Natural killer cell (primary cell): ENCODE measurements at regions not wholly inside any gene's neighbourhood (a gene's known extent, or its start where the extent isn't known, plus 50 kb on each side); places are given as distances from the start of the nearest gene placed in this dataset.
"Not testable (repeated sequence)": the region's sequence is repeated elsewhere in the genome, so short reads cannot be mapped to it uniquely, and the experiment has no call there.

Experiments
- ATAC-seq, 3 donors: fragments of 150-1000 bp in 2 of 3; fragments of 200-7000 bp in 1 of 3; cut with Tn5 transposase; 1 replicate in 1 of 3; 2 replicates in 2 of 3; pipeline ENCODE4 v1.10.0; 2021; ENCODE audit warnings: mild to moderate bottlenecking in 2 of 3, moderate library complexity in 2 of 3
- DNase-seq, 2 donors: peaks; one replicate each; pipeline versions ENCODE4 v3.0.0 to v3.0.0-alpha.2; 2013 to 2021; ENCODE audit warnings: mixed read lengths in 1 of 2
- H3K27ac ChIP-seq: one replicate; pipeline ENCODE4 v1.5.1; 2013; ENCODE audit warnings: mild to moderate bottlenecking, low read length
- H3K27me3 ChIP-seq: one replicate; pipeline ENCODE4 v1.6.1; 2013; ENCODE audit warnings: low read length; ENCODE audit not compliant: control insufficient read depth, insufficient read depth
- H3K36me3 ChIP-seq: one replicate; pipeline ENCODE4 v1.6.1; 2013; ENCODE audit warnings: low read length; ENCODE audit not compliant: control insufficient read depth, insufficient read depth
- H3K4me1 ChIP-seq: one replicate; pipeline ENCODE4 v1.6.1; 2013; ENCODE audit warnings: low read length; ENCODE audit not compliant: control insufficient read depth, insufficient read depth
- H3K4me3 ChIP-seq: one replicate; pipeline ENCODE4 v1.5.1; 2013; ENCODE audit warnings: low read length
- H3K9me3 ChIP-seq: one replicate; pipeline ENCODE4 v1.6.1; 2013; ENCODE audit warnings: low read length; ENCODE audit not compliant: control insufficient read depth, insufficient read depth
- H3K27ac Mint-ChIP-seq, 2 donors: one replicate each; pipeline ENCODE4 v1.8.0; 2022; ENCODE audit warnings: mild to moderate bottlenecking in 2 of 2, mixed read lengths in 2 of 2, moderate library complexity in 1 of 2
- H3K27me3 Mint-ChIP-seq, 2 donors: one replicate each; pipeline ENCODE4 v1.8.0; 2022; ENCODE audit warnings: low read depth in 2 of 2, mixed read lengths in 2 of 2
- H3K36me3 Mint-ChIP-seq: one replicate; pipeline ENCODE4 v1.8.0; 2022; ENCODE audit warnings: mixed read lengths
- H3K4me1 Mint-ChIP-seq, 2 donors: one replicate each; pipeline ENCODE4 v1.8.0; 2022; ENCODE audit warnings: mixed read lengths in 2 of 2
- H3K4me3 Mint-ChIP-seq: one replicate; pipeline ENCODE4 v1.8.0; 2022; ENCODE audit warnings: mild to moderate bottlenecking, moderate library complexity, mixed read lengths
- H3K9me3 Mint-ChIP-seq, 2 donors: one replicate each; pipeline ENCODE4 v1.8.0; 2022; ENCODE audit warnings: mixed read lengths in 2 of 2
- WGBS: methylation state at CpG from one replicate; pipeline ENCODE4 v1.1.7; 2013; ENCODE audit warnings: missing lambda C conversion rate; ENCODE audit not compliant: insufficient coverage; 5-methylcytosine and 5-hydroxymethylcytosine counted together
- intact Hi-C: fragments of 100-400 bp; cut with micrococcal nuclease; formaldehyde crosslinking; loops from one replicate; pipeline ENCODE4 v1.14.2; 2022
- TF ChIP-seq, protein P1 (sequence below): fragments of 200-600 bp; IDR thresholded peaks from one replicate; pipeline ENCODE4 v1.8.0; 2022; ENCODE audit warnings: antibody characterized with exemption

GRCh38 chr3:187888701-187889100 lies 143.4 kb upstream of the BCL6 start:
- no peaks in the 10 kb centered on the region for H3K9me3 ChIP-seq
- no peaks in the 10 kb centered on the region for H3K36me3 ChIP-seq
- peaks cover 10 to 14% of the 10 kb centered on the region in 2 donors for H3K4me1 Mint-ChIP-seq
- WGBS, result 100% methylated on average over 1 of the region's 1 CpG
- peaks cover 6% of the 10 kb centered on the region for H3K4me1 ChIP-seq
- H3K27me3 Mint-ChIP-seq, result peaks cover 0 to 3% of the 10 kb centered on the region in 2 donors
- H3K27ac Mint-ChIP-seq, result no peak overlapping the region
- H3K36me3 Mint-ChIP-seq, result no peaks in the 10 kb centered on the region
- TF ChIP-seq, protein P1, sequence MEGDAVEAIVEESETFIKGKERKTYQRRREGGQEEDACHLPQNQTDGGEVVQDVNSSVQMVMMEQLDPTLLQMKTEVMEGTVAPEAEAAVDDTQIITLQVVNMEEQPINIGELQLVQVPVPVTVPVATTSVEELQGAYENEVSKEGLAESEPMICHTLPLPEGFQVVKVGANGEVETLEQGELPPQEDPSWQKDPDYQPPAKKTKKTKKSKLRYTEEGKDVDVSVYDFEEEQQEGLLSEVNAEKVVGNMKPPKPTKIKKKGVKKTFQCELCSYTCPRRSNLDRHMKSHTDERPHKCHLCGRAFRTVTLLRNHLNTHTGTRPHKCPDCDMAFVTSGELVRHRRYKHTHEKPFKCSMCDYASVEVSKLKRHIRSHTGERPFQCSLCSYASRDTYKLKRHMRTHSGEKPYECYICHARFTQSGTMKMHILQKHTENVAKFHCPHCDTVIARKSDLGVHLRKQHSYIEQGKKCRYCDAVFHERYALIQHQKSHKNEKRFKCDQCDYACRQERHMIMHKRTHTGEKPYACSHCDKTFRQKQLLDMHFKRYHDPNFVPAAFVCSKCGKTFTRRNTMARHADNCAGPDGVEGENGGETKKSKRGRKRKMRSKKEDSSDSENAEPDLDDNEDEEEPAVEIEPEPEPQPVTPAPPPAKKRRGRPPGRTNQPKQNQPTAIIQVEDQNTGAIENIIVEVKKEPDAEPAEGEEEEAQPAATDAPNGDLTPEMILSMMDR, result no peak
- no peaks in the 10 kb centered on the region for H3K27me3 ChIP-seq
- intact Hi-C loops, result no loop called here
- H3K27ac ChIP-seq, result no peak overlapping the region
- no peak overlapping the region for H3K4me3 ChIP-seq
- no peak for DNase-seq
- no peak overlapping the region for H3K4me3 Mint-ChIP-seq
- ATAC-seq, result no peak
- H3K9me3 Mint-ChIP-seq, result no peaks in the 10 kb centered on the region

- H3K27ac Mint-ChIP-seq, result no peak overlapping the region
- intact Hi-C loops, result no loop called here
- ATAC-seq (no peak), DNase-seq (no peak)
- TF ChIP-seq, protein P1, result no peak
- Histone ChIP-seq H3K9me3 (no peaks in the 10 kb centered on the region), H3K27me3 (no peaks in the 10 kb centered on the region), H3K27ac (no peak overlapping the region), H3K36me3 (no peaks in the 10 kb centered on the region), H3K4me3 (no peak overlapping the region), H3K4me1 (peaks cover 6% of the 10 kb centered on the region)
- no peaks in the 10 kb centered on the region for H3K9me3 Mint-ChIP-seq
- no peak overlapping the region for H3K4me3 Mint-ChIP-seq
- peaks cover 10 to 14% of the 10 kb centered on the region in 2 donors for H3K4me1 Mint-ChIP-seq
- WGBS, result 94% methylated on average over 3 of the region's 4 CpGs
- peaks cover 0 to 3% of the 10 kb centered on the region in 2 donors for H3K27me3 Mint-ChIP-seq
- H3K36me3 Mint-ChIP-seq, result no peaks in the 10 kb centered on the region
These were observed 143.8 kb upstream of the BCL6 start for GRCh38 chr3:187889106-187889505.

DNA sequence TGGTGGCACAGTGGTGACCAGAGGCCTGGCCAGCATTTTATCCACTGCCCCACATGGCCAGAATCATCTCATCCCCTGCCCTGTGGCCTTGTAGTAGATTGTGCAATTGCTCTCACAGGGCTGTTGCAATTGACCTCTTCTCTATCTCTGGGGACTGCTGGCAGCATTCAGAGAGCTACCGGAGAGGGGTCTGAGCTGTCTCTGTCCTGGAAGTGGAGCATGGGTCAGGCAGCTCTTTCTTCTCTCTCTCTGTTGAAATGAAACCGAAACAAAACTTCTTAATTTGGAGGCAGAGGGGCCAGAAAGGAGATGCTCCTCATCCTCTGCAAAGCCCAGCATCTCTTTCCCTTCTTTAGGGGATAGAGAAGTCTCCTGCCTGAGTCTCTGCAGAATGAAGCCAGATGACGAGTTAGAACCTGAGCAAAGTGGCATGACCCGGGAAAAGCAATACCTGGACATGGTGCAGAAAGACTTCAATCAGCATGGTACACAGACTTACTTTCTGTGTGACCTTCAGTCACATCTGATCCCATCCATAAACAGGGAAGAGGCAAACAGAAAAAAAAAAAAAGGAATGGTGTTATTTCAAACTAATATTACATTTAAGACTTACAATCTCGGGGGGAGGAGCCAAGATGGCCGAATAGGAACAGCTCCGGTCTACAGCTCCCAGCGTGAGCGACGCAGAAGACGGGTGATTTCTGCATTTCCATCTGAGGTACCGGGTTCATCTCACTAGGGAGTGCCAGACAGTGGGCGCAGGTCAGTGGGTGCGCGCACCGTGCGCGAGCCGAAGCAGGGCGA lies 144.5 kb upstream of the BCL6 start:
- TF ChIP-seq, protein P1, result no peak
- intact Hi-C loops, result no loop called here
- H3K4me3 ChIP-seq, result no peak overlapping the region
- Mint-ChIP-seq H3K27ac (no peak overlapping the region), H3K4me3 (no peak overlapping the region), H3K36me3 (no peaks in the 10 kb centered on the region), H3K27me3 (peaks cover 0 to 3% of the 10 kb centered on the region in 2 donors), H3K4me1 (peaks cover 10 to 14% of the 10 kb centered on the region in 2 donors), H3K9me3 (no peaks in the 10 kb centered on the region)
- DNase-seq (no peak), ATAC-seq (peak in 1 of 3 donors; percentile 15)
- H3K27ac ChIP-seq, result no peak overlapping the region
- no peaks in the 10 kb centered on the region for H3K27me3 ChIP-seq
- 94% methylated on average over 15 of the region's 20 CpGs for WGBS
- H3K9me3 ChIP-seq, result no peaks in the 10 kb centered on the region
- H3K4me1 ChIP-seq, result peaks cover 6% of the 10 kb centered on the region
- H3K36me3 ChIP-seq, result no peaks in the 10 kb centered on the region

- H3K9me3 ChIP-seq, H3K4me1 ChIP-seq, ATAC-seq, H3K4me3 Mint-ChIP-seq, intact Hi-C loops, H3K36me3 ChIP-seq, H3K27ac Mint-ChIP-seq, H3K9me3 Mint-ChIP-seq, H3K4me3 ChIP-seq, H3K27ac ChIP-seq, H3K27me3 Mint-ChIP-seq, DNase-seq, H3K36me3 Mint-ChIP-seq, H3K27me3 ChIP-seq: not testable (repeated sequence)
- WGBS, result 96% methylated on average over 14 of the region's 15 CpGs
- H3K4me1 Mint-ChIP-seq, result peaks cover 10 to 14% of the 10 kb centered on the region in 2 donors
These were observed 145.1 kb upstream of the BCL6 start for GRCh38 chr3:187890405-187890752.
